HEK293 (cell line): ENCODE measurements at regions not wholly inside any gene's neighbourhood (a gene's known extent, or its start where the extent isn't known, plus 50 kb on each side); places are given as distances from the start of the nearest gene placed in this dataset.

ENCODE experiments used
- CTCF ChIA-PET: fragments of 350-600 bp; formaldehyde crosslinking; extraction: SDS; loops from one replicate; lab custom pipeline; 2021; ENCODE audit warnings: antibody characterized with exemption; lab: Yijun Ruan, JAX
- POLR2A ChIA-PET: fragments of 300-600 bp; formaldehyde crosslinking; extraction: SDS; loops from one replicate; lab custom pipeline; 2020; ENCODE audit warnings: antibody characterized with exemption, inconsistent platforms; lab: Yijun Ruan, JAX
- H3K27ac ChIP-seq: fragments of 200-500 bp; sonication (Bioruptor generic); 2 replicates; pipeline ENCODE4 v1.5.1; 2014; ENCODE audit warnings: low read depth, low read length, control low read depth, inconsistent platforms; ENCODE audit errors: extremely low read depth
- H3K36me3 ChIP-seq, 2 experiments: fragments of 200-500 bp in 1 of 2; sonication (Bioruptor generic) in 1 of 2; 1 replicate in 1 of 2; 2 replicates in 1 of 2; pipeline ENCODE4 v1.5.1; 2014 to 2017; ENCODE audit warnings: inconsistent platforms in 2 of 2, low read length in 2 of 2; ENCODE audit not compliant: control insufficient read depth in 2 of 2, insufficient read depth in 1 of 2
- H3K4me1 ChIP-seq: fragments of 200-500 bp; sonication (Bioruptor generic); 2 replicates; pipeline ENCODE4 v1.5.1; 2014; ENCODE audit warnings: mild to moderate bottlenecking, low read length, inconsistent platforms; ENCODE audit not compliant: control insufficient read depth, insufficient read depth
- H3K4me3 ChIP-seq: 2 replicates; pipeline ENCODE4 v1.5.1; 2011; ENCODE audit warnings: low read depth, mild to moderate bottlenecking, control low read depth, low read length, moderate library complexity
- H3K9me3 ChIP-seq: fragments of 200-500 bp; sonication (Bioruptor generic); 2 replicates; pipeline ENCODE4 v1.5.1; 2014; ENCODE audit warnings: low read depth, low read length, inconsistent platforms; ENCODE audit not compliant: control insufficient read depth, insufficient read depth
- KLF1 ChIP-seq: fragments of 450-650 bp; formaldehyde crosslinking; IDR thresholded peaks from 2 replicates; pipeline ENCODE4 v1.5.1; 2016; ENCODE audit warnings: missing biosample characterization, missing genetic modification characterization
- KLF8 ChIP-seq: fragments of 450-650 bp; formaldehyde crosslinking; IDR thresholded peaks from 2 replicates; pipeline ENCODE4 v1.5.1; 2016; ENCODE audit warnings: missing biosample characterization, missing genetic modification characterization
- MEIS1 ChIP-seq: sonication (generic); formaldehyde crosslinking; IDR thresholded peaks from 2 replicates; pipeline ENCODE4 v1.8.1; 2022; ENCODE audit warnings: missing genetic modification reagents, mild to moderate bottlenecking, borderline replicate concordance
- OSR2 ChIP-seq: fragments of 450-650 bp; formaldehyde crosslinking; IDR thresholded peaks from 2 replicates; pipeline ENCODE4 v1.5.1; 2016; ENCODE audit warnings: missing biosample characterization, missing genetic modification characterization
- ZBTB17 ChIP-seq: fragments of 450-650 bp; formaldehyde crosslinking; IDR thresholded peaks from 2 replicates; pipeline ENCODE4 v1.5.1; 2016; ENCODE audit warnings: missing biosample characterization, missing genetic modification characterization
- ZBTB48 ChIP-seq: fragments of 450-650 bp; formaldehyde crosslinking; IDR thresholded peaks from 2 replicates; pipeline ENCODE4 v1.5.1; 2016; ENCODE audit warnings: missing biosample characterization, missing genetic modification characterization
- ZBTB49 ChIP-seq: fragments of 450-650 bp; formaldehyde crosslinking; IDR thresholded peaks from 2 replicates; pipeline ENCODE4 v1.5.1; 2016; ENCODE audit warnings: missing biosample characterization, missing genetic modification characterization, low read depth
- ZBTB7A ChIP-seq: fragments of 450-650 bp; formaldehyde crosslinking; IDR thresholded peaks from 2 replicates; pipeline ENCODE4 v1.5.1; 2016; ENCODE audit warnings: low read depth, missing biosample characterization, missing genetic modification characterization
- ZBTB8A ChIP-seq: fragments of 450-650 bp; formaldehyde crosslinking; IDR thresholded peaks from 2 replicates; pipeline ENCODE4 v1.5.1; 2016; ENCODE audit warnings: missing biosample characterization, missing genetic modification characterization
- ZEB2 ChIP-seq: fragments of 450-650 bp; formaldehyde crosslinking; IDR thresholded peaks from 2 replicates; pipeline ENCODE4 v1.5.1; 2016; ENCODE audit warnings: missing biosample characterization, missing genetic modification characterization
- ZFHX2 ChIP-seq: fragments of 450-650 bp; formaldehyde crosslinking; conservative IDR thresholded peaks from 2 replicates; pipeline ENCODE4 v1.5.1; 2016; ENCODE audit warnings: missing biosample characterization, missing genetic modification characterization
- ZNF19 ChIP-seq: fragments of 450-650 bp; formaldehyde crosslinking; IDR thresholded peaks from 2 replicates; pipeline ENCODE4; 2016; ENCODE audit warnings: missing biosample characterization, missing genetic modification characterization, low read depth
- ZNF248 ChIP-seq: fragments of 450-650 bp; formaldehyde crosslinking; IDR thresholded peaks from 2 replicates; pipeline ENCODE4 v1.5.1; 2017; ENCODE audit warnings: missing biosample characterization, missing genetic modification characterization
- ZNF350 ChIP-seq: fragments of 450-650 bp; formaldehyde crosslinking; IDR thresholded peaks from 2 replicates; pipeline ENCODE4 v1.5.0; 2017; ENCODE audit warnings: missing biosample characterization, mild to moderate bottlenecking, missing genetic modification characterization
- ZNF354C ChIP-seq: fragments of 450-650 bp; formaldehyde crosslinking; IDR thresholded peaks from 2 replicates; pipeline ENCODE4 v1.5.1; 2016; ENCODE audit warnings: missing biosample characterization, missing genetic modification characterization, low read depth, borderline replicate concordance
- ZNF514 ChIP-seq: fragments of 450-650 bp; formaldehyde crosslinking; IDR thresholded peaks from 2 replicates; pipeline ENCODE4 v1.5.1; 2016; ENCODE audit warnings: missing biosample characterization, missing genetic modification characterization
- ZNF585B ChIP-seq: fragments of 450-650 bp; formaldehyde crosslinking; IDR thresholded peaks from 2 replicates; pipeline ENCODE4 v1.5.1; 2016; ENCODE audit warnings: missing biosample characterization, missing genetic modification characterization
- ZSCAN16 ChIP-seq: fragments of 450-650 bp; formaldehyde crosslinking; IDR thresholded peaks from 2 replicates; pipeline ENCODE4 v1.5.1; 2016; ENCODE audit warnings: missing biosample characterization, missing genetic modification characterization
- ZSCAN18 ChIP-seq: fragments of 450-650 bp; formaldehyde crosslinking; IDR thresholded peaks from 2 replicates; pipeline ENCODE4 v1.5.1; 2016; ENCODE audit warnings: missing biosample characterization, missing genetic modification characterization
- TF ChIP-seq, protein P1 (sequence below): fragments of 450-650 bp; formaldehyde crosslinking; IDR thresholded peaks from 2 replicates; pipeline ENCODE4 v1.5.1; 2017; ENCODE audit warnings: missing biosample characterization, missing genetic modification characterization
- TF ChIP-seq, protein P2 (sequence below): fragments of 450-650 bp; formaldehyde crosslinking; IDR thresholded peaks from 2 replicates; pipeline ENCODE4 v1.5.1; 2016; ENCODE audit warnings: missing biosample characterization, missing genetic modification characterization
- TF ChIP-seq, protein P3 (sequence below): fragments of 450-650 bp; formaldehyde crosslinking; IDR thresholded peaks from 2 replicates; pipeline ENCODE4 v1.5.1; 2017; ENCODE audit warnings: missing biosample characterization, missing genetic modification characterization
- TF ChIP-seq, protein P4 (sequence below): fragments of 450-650 bp; formaldehyde crosslinking; IDR thresholded peaks from 2 replicates; pipeline ENCODE4 v1.5.1; 2016; ENCODE audit warnings: missing biosample characterization, missing genetic modification characterization, borderline replicate concordance

- no peaks in the 10 kb centered on the region for H3K4me1 ChIP-seq
- CTCF ChIA-PET: no interaction called here
- POLR2A ChIA-PET: no interaction called here
- H3K27ac ChIP-seq: no peak overlapping the region
- TF ChIP-seq ZBTB48 (tag by site-specific recombination) (no peak), ZSCAN16 (no peak), ZFHX2 (tag by site-specific recombination) (no peak), ZBTB17 (tag by site-specific recombination) (no peak), ZBTB7A (tag by site-specific recombination) (no peak), ZNF585B (tag by site-specific recombination) (no peak), ZNF248 (no peak), KLF8 (tag by site-specific recombination) (no peak), MEIS1 (CRISPR knock-in tag) (no peak), ZNF350 (tag by site-specific recombination) (no peak)
- TF ChIP-seq, protein P1, sequence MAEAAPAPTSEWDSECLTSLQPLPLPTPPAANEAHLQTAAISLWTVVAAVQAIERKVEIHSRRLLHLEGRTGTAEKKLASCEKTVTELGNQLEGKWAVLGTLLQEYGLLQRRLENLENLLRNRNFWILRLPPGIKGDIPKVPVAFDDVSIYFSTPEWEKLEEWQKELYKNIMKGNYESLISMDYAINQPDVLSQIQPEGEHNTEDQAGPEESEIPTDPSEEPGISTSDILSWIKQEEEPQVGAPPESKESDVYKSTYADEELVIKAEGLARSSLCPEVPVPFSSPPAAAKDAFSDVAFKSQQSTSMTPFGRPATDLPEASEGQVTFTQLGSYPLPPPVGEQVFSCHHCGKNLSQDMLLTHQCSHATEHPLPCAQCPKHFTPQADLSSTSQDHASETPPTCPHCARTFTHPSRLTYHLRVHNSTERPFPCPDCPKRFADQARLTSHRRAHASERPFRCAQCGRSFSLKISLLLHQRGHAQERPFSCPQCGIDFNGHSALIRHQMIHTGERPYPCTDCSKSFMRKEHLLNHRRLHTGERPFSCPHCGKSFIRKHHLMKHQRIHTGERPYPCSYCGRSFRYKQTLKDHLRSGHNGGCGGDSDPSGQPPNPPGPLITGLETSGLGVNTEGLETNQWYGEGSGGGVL (tag by site-specific recombination): no peak
- no peaks in the 10 kb centered on the region for H3K9me3 ChIP-seq
- no peak overlapping the region for H3K4me3 ChIP-seq
- no peaks in the 10 kb centered on the region for H3K36me3 ChIP-seq
Measured at GRCh38 chr7:148507787-148508186, 82.8 kb upstream of the C7orf33 start.

DNA sequence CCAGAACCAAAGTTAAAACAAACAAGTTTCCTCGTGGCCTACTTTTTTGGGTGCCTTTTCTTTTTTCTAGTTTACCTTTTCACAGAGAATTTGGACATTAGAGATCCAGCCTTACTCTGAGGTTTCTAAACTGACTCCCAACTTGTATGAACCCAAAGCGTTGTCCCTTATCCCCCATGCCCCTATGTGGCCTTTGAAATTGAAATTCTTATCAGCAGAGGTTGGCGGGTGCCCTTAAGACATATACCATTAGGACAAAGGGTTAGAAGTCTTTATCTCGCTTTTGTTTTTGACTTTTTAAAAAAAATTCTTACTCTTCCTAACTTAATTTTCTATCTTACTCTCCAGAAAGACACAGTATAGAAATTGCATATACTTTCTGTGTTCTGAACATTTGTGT, 76.3 kb upstream of the C7orf33 start:
- Histone ChIP-seq H3K4me3 (no peak overlapping the region), H3K36me3 (no peaks in the 10 kb centered on the region), H3K27ac (no peak overlapping the region), H3K4me1 (no peaks in the 10 kb centered on the region), H3K9me3 (no peaks in the 10 kb centered on the region)
- ChIA-PET CTCF (no interaction called here), POLR2A (no interaction called here)
- TF ChIP-seq, protein P2, sequence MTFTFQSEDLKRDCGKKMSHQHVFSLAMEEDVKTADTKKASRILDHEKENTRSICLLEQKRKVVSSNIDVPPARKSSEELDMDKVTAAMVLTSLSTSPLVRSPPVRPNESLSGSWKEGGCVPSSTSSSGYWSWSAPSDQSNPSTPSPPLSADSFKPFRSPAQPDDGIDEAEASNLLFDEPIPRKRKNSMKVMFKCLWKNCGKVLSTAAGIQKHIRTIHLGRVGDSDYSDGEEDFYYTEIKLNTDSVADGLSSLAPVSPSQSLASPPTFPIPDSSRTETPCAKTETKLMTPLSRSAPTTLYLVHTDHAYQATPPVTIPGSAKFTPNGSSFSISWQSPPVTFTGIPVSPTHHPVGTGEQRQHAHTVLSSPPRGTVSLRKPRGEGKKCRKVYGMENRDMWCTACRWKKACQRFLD (tag by site-specific recombination): no peak
- no peak for TF ChIP-seq OSR2 (tag by site-specific recombination)
- TF ChIP-seq ZSCAN18 (tag by site-specific recombination): no peak
- TF ChIP-seq KLF1 (tag by site-specific recombination): no peak
- TF ChIP-seq, protein P3, sequence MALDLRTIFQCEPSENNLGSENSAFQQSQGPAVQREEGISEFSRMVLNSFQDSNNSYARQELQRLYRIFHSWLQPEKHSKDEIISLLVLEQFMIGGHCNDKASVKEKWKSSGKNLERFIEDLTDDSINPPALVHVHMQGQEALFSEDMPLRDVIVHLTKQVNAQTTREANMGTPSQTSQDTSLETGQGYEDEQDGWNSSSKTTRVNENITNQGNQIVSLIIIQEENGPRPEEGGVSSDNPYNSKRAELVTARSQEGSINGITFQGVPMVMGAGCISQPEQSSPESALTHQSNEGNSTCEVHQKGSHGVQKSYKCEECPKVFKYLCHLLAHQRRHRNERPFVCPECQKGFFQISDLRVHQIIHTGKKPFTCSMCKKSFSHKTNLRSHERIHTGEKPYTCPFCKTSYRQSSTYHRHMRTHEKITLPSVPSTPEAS (tag by site-specific recombination): no peak
- no peak for TF ChIP-seq ZNF354C (tag by site-specific recombination)
- TF ChIP-seq ZNF19: no peak
- no peak for TF ChIP-seq ZBTB8A (tag by site-specific recombination)
- TF ChIP-seq, protein P4, sequence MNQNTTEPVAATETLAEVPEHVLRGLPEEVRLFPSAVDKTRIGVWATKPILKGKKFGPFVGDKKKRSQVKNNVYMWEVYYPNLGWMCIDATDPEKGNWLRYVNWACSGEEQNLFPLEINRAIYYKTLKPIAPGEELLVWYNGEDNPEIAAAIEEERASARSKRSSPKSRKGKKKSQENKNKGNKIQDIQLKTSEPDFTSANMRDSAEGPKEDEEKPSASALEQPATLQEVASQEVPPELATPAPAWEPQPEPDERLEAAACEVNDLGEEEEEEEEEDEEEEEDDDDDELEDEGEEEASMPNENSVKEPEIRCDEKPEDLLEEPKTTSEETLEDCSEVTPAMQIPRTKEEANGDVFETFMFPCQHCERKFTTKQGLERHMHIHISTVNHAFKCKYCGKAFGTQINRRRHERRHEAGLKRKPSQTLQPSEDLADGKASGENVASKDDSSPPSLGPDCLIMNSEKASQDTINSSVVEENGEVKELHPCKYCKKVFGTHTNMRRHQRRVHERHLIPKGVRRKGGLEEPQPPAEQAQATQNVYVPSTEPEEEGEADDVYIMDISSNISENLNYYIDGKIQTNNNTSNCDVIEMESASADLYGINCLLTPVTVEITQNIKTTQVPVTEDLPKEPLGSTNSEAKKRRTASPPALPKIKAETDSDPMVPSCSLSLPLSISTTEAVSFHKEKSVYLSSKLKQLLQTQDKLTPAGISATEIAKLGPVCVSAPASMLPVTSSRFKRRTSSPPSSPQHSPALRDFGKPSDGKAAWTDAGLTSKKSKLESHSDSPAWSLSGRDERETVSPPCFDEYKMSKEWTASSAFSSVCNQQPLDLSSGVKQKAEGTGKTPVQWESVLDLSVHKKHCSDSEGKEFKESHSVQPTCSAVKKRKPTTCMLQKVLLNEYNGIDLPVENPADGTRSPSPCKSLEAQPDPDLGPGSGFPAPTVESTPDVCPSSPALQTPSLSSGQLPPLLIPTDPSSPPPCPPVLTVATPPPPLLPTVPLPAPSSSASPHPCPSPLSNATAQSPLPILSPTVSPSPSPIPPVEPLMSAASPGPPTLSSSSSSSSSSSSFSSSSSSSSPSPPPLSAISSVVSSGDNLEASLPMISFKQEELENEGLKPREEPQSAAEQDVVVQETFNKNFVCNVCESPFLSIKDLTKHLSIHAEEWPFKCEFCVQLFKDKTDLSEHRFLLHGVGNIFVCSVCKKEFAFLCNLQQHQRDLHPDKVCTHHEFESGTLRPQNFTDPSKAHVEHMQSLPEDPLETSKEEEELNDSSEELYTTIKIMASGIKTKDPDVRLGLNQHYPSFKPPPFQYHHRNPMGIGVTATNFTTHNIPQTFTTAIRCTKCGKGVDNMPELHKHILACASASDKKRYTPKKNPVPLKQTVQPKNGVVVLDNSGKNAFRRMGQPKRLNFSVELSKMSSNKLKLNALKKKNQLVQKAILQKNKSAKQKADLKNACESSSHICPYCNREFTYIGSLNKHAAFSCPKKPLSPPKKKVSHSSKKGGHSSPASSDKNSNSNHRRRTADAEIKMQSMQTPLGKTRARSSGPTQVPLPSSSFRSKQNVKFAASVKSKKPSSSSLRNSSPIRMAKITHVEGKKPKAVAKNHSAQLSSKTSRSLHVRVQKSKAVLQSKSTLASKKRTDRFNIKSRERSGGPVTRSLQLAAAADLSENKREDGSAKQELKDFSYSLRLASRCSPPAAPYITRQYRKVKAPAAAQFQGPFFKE (tag by site-specific recombination): no peak
- TF ChIP-seq MEIS1 (CRISPR knock-in tag): no peak
- no peak for TF ChIP-seq ZBTB49 (tag by site-specific recombination)
- no peak for TF ChIP-seq ZNF514 (tag by site-specific recombination)
- TF ChIP-seq ZEB2: no peak
